ENCODE measurements at regions not wholly inside any gene's neighbourhood (a gene's known extent, or its start where the extent isn't known, plus 50 kb on each side); places are given as distances from the start of the nearest gene placed in this dataset.

- DNase-seq: no peak
Observed at GRCh38 chr20:51867251-51867650, 64.9 kb upstream of the SALL4 start.

GRCh38 chr20:51864967-51865366 is 62.6 kb upstream of the SALL4 start:
- no peak for DNase-seq

DNA sequence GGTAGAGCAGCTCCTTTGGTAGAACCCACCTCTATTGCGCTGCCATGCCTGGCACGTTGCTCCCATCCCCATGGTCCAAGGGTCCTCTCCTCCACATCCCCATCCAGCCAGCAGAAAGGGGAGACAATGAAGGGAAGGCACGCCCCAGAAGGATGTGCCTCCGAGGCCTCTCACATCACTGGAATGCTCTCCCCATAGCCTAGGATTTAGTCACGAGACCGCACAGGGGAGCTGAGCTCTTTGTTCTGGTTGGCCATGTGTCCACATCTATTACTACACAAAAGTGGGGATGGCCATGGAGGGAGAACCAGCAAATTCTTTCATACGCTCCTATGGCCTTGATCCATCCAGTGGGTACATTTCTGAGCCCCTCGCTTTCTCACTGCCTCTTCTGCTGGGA is 60.5 kb upstream of the SALL4 start:
- no peak for DNase-seq

- DNase-seq: no peak
Observed at GRCh38 chr20:51861726-51862466, 59.6 kb upstream of the SALL4 start.

GRCh38 chr20:51860111-51860882 is 58.0 kb upstream of the SALL4 start:
- DNase-seq: no peak

DNA sequence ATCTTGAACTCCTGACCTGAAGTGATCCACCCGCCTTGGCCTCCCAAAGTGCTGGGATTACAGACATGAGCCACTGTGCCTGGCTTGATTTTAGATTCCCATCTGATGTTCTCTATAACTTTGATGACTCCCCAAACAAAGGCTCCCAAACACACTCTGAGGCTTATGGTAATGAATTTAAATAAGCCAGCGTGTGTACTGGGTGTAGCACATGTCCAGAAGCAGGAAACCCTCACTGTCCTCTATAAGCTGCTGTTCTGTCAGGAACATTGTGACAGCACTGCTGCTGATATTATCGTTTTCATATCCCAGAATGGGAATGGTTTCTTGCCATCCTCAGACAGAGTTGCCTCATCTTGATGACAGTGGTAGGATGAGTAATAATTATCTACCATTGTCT is 54.1 kb upstream of the SALL4 start:
- no peak for DNase-seq

DNA sequence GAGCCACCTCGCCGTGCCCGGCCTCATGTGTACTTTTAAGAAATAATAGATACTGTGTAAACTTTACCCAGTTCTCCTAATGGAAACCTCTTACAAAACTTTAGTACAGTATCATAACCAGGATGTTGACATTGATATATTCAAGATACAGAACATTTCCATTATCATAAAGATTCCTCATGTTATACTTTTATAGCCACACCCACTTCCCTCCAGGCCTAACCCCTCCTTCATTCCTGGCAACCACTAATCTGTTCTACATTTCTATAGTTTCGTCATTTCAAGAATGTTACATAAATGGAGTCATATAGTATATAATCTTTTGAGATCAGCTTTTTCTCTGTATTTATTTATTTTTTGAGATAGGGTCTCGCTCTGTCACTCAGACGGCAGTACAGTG is 52.6 kb upstream of the SALL4 start:
- no peak for DNase-seq

All from DMS53 (cell line).